Thoracic aorta (tissue), 2 donors: ENCODE measurements at regions not wholly inside any gene's neighbourhood (a gene's known extent, or its start where the extent isn't known, plus 50 kb on each side); places are given as distances from the start of the nearest gene placed in this dataset.

ENCODE experiments used
- ATAC-seq: fragments of 150-250 bp; one replicate; pipeline ENCODE4 v1.8.0; 2017; ENCODE audit warnings: low read depth; ENCODE audit not compliant: insufficient number of reproducible peaks, low FRiP score
- DNase-seq: peaks from one replicate; pipeline ENCODE4 v3.0.0-alpha.2; 2020; ENCODE audit warnings: low spot score
- H3K27ac ChIP-seq, 2 donors: fragments of 200-600 bp; sonication (generic); 1 replicate in 1 of 2; 2 replicates in 1 of 2; pipeline ENCODE4 v1.5.1; 2016; ENCODE audit warnings: mild to moderate bottlenecking in 2 of 2, moderate library complexity in 2 of 2
- H3K27me3 ChIP-seq: fragments of 200-600 bp; sonication (generic); replicated peaks from 2 replicates; pipeline ENCODE4 v1.6.0; 2016; ENCODE audit warnings: mild to moderate bottlenecking; ENCODE audit not compliant: insufficient read depth
- H3K36me3 ChIP-seq: fragments of 200-600 bp; sonication (generic); one replicate; pipeline ENCODE4 v1.5.1; 2016
- H3K4me1 ChIP-seq, 2 donors: fragments of 200-600 bp; sonication (generic); 1 replicate in 1 of 2; 2 replicates in 1 of 2; pipeline versions ENCODE4 v1.5.1 to v1.6.0; 2016; ENCODE audit warnings: low read depth in 2 of 2, mild to moderate bottlenecking in 1 of 2; ENCODE audit not compliant: control insufficient read depth in 1 of 2
- H3K4me3 ChIP-seq: fragments of 200-600 bp; sonication (generic); 2 replicates; pipeline ENCODE4 v1.5.1; 2016; ENCODE audit warnings: mild to moderate bottlenecking
- H3K9me3 ChIP-seq: fragments of 200-600 bp; sonication (generic); 2 replicates; pipeline ENCODE4 v1.5.1; 2016
- CTCF ChIP-seq: fragments of 200-600 bp; sonication (generic); IDR thresholded peaks from one replicate; pipeline ENCODE4 v1.5.1; 2019; ENCODE audit warnings: antibody characterized with exemption

- no peak for TF ChIP-seq CTCF
- Histone ChIP-seq H3K27ac (no peak overlapping the region), H3K4me1 (no peaks in the 10 kb centered on the region), H3K4me3 (no peak overlapping the region), H3K27me3 (no peaks in the 10 kb centered on the region), H3K9me3 (no peaks in the 10 kb centered on the region), H3K36me3 (no peaks in the 10 kb centered on the region)
- ATAC-seq: no peak
- no peak for DNase-seq
These were observed 390.0 kb upstream of the MKI67 start for GRCh38 chr10:128516180-128516579.

- no peak overlapping the region for H3K4me3 ChIP-seq
- no peaks in the 10 kb centered on the region for H3K4me1 ChIP-seq
- no peak for TF ChIP-seq CTCF
- H3K27ac ChIP-seq: no peak overlapping the region
- no peaks in the 10 kb centered on the region for H3K9me3 ChIP-seq
- no peaks in the 10 kb centered on the region for H3K36me3 ChIP-seq
- ATAC-seq: no peak
- H3K27me3 ChIP-seq: no peaks in the 10 kb centered on the region
- no peak for DNase-seq
These were observed 390.9 kb upstream of the MKI67 start for GRCh38 chr10:128517167-128517566.

GRCh38 chr10:128518000-128518399 is 391.8 kb upstream of the MKI67 start:
- ATAC-seq: no peak
- Histone ChIP-seq H3K9me3 (no peaks in the 10 kb centered on the region), H3K36me3 (no peaks in the 10 kb centered on the region), H3K4me1 (no peaks in the 10 kb centered on the region), H3K4me3 (no peak overlapping the region), H3K27me3 (no peaks in the 10 kb centered on the region), H3K27ac (no peak overlapping the region)
- DNase-seq: no peak
- TF ChIP-seq CTCF: no peak

GRCh38 chr10:128519581-128519980 is 393.4 kb upstream of the MKI67 start:
- no peaks in the 10 kb centered on the region for H3K27me3 ChIP-seq
- no peaks in the 10 kb centered on the region for H3K36me3 ChIP-seq
- TF ChIP-seq CTCF: no peak
- no peak overlapping the region for H3K27ac ChIP-seq
- no peaks in the 10 kb centered on the region for H3K9me3 ChIP-seq
- no peak overlapping the region for H3K4me3 ChIP-seq
- no peak for ATAC-seq
- no peaks in the 10 kb centered on the region for H3K4me1 ChIP-seq
- DNase-seq: no peak

GRCh38 chr10:128520211-128520815 is 394.1 kb upstream of the MKI67 start:
- no peak overlapping the region for H3K27ac ChIP-seq
- H3K36me3 ChIP-seq: no peaks in the 10 kb centered on the region
- no peak for TF ChIP-seq CTCF
- no peaks in the 10 kb centered on the region for H3K27me3 ChIP-seq
- no peaks in the 10 kb centered on the region for H3K9me3 ChIP-seq
- no peaks in the 10 kb centered on the region for H3K4me1 ChIP-seq
- ATAC-seq (no peak), DNase-seq (no peak)
- no peak overlapping the region for H3K4me3 ChIP-seq
